Karpas-422 (cell line): ENCODE measurements at regions not wholly inside any gene's neighbourhood (a gene's known extent, or its start where the extent isn't known, plus 50 kb on each side); places are given as distances from the start of the nearest gene placed in this dataset.

ENCODE experiments used
- DNase-seq: peaks from one replicate; pipeline ENCODE4 v3.0.0-alpha.2; 2015
- H2AFZ ChIP-seq: fragments of 200-600 bp; sonication (generic); 2 replicates; pipeline ENCODE4 v1.6.1; 2014; ENCODE audit warnings: antibody characterized with exemption, low read length, mixed read lengths
- H3K27ac ChIP-seq: fragments of 200-600 bp; sonication (generic); 2 replicates; pipeline ENCODE4 v1.5.1; 2014; ENCODE audit warnings: mild to moderate bottlenecking, low read length, moderate library complexity
- H3K27me3 ChIP-seq: fragments of 200-600 bp; sonication (generic); 2 replicates; pipeline ENCODE4 v1.6.1; 2014; ENCODE audit warnings: low read length, mixed read lengths
- H3K36me3 ChIP-seq: fragments of 200-600 bp; sonication (generic); 2 replicates; pipeline ENCODE4 v1.6.1; 2014; ENCODE audit warnings: low read length, mixed read lengths; ENCODE audit not compliant: insufficient read depth
- H3K4me1 ChIP-seq: fragments of 200-600 bp; sonication (generic); 2 replicates; pipeline ENCODE4 v1.6.1; 2014; ENCODE audit warnings: mild to moderate bottlenecking, low read length, mixed read lengths
- H3K4me2 ChIP-seq: fragments of 200-600 bp; sonication (generic); 2 replicates; pipeline ENCODE4 v1.6.1; 2014; ENCODE audit warnings: low read length, low read depth, mild to moderate bottlenecking; ENCODE audit not compliant: poor library complexity, severe bottlenecking
- H3K4me3 ChIP-seq: fragments of 200-600 bp; sonication (generic); 2 replicates; pipeline ENCODE4 v1.5.1; 2014; ENCODE audit warnings: mild to moderate bottlenecking, antibody characterized with exemption, low read length, mixed read lengths
- H3K79me2 ChIP-seq: fragments of 200-600 bp; sonication (generic); 2 replicates; pipeline ENCODE4 v1.6.1; 2014; ENCODE audit warnings: mild to moderate bottlenecking, low read length, mixed read lengths
- H3K9ac ChIP-seq: fragments of 200-600 bp; sonication (generic); 2 replicates; pipeline ENCODE4 v1.6.0; 2014; ENCODE audit warnings: low read length
- H3K9me2 ChIP-seq: fragments of 200-600 bp; sonication (generic), shearing (Covaris generic); replicated peaks from 2 replicates; pipeline ENCODE4 v1.6.0; 2014; ENCODE audit warnings: mild to moderate bottlenecking, low read length, moderate library complexity; ENCODE audit not compliant: insufficient read depth
- H3K9me3 ChIP-seq: fragments of 300-700, 200-600 bp; sonication (generic); 2 replicates; pipeline ENCODE4 v1.6.1; 2014; ENCODE audit warnings: low read length, mixed read lengths
- H4K20me1 ChIP-seq: fragments of 200-600 bp; sonication (generic); 2 replicates; pipeline ENCODE4 v1.6.1; 2014; ENCODE audit warnings: mild to moderate bottlenecking, antibody characterized with exemption, low read length, low read depth; ENCODE audit not compliant: insufficient read depth

DNA sequence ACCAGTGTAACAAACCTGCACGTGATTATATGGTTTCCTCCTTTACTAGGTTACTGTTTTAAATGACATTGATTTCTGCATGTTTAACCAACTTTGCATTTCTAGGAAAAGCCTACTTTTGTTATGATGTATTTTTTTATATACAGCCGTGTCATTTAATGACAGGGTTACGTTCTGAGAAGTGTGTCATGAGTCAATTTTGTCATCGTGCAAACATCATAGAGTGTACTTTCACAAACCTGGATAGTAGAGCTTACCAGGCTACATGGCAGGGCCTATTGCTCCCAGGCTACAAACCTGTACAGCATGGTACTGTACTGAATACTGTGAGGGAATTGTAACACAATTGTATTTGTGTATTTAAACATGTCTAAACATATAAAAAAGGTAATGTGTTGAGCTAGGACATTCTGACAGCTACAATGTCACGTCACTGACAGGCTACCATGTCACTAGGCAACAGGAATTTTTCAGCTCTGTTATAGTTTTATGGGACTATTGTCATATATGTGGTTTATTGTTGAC, 205.3 kb downstream of the PRL start:
- H2AFZ ChIP-seq, result no peak overlapping the region
- no peaks in the 10 kb centered on the region for H3K79me2 ChIP-seq
- no peaks in the 10 kb centered on the region for H3K27me3 ChIP-seq
- no peak overlapping the region for H3K9ac ChIP-seq
- H3K4me2 ChIP-seq, result no peak overlapping the region
- no peak overlapping the region for H3K4me3 ChIP-seq
- H3K4me1 ChIP-seq, result no peaks in the 10 kb centered on the region
- no peak overlapping the region for H3K27ac ChIP-seq
- no peaks in the 10 kb centered on the region for H3K36me3 ChIP-seq
- no peaks in the 10 kb centered on the region for H3K9me3 ChIP-seq
- H4K20me1 ChIP-seq, result no peaks in the 10 kb centered on the region
- H3K9me2 ChIP-seq, result no peaks in the 10 kb centered on the region
- DNase-seq, result no peak

DNA sequence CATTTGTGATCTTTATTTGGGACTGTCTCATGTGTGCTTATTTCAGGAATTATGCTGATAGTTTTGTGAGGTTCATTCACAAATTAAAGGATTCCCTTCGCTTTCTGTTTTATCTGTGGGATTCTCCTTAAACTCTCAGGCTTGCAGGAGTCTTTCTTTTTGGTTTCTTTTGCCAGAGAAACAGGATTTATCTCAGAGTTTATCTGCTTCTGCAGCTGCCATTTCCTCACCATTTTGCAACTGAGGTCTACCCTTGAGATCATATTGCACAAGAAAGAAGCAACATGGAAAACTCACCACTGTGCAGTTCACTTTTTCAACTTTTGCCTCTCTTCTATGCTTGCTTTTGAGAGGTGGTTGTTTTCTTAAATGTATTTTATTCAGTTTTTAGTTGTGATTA, 201.0 kb downstream of the PRL start:
- H3K4me2 ChIP-seq, result no peak overlapping the region
- H3K4me3 ChIP-seq, result no peak overlapping the region
- no peak overlapping the region for H3K27ac ChIP-seq
- no peaks in the 10 kb centered on the region for H3K27me3 ChIP-seq
- no peaks in the 10 kb centered on the region for H3K4me1 ChIP-seq
- H2AFZ ChIP-seq, result no peak overlapping the region
- no peaks in the 10 kb centered on the region for H4K20me1 ChIP-seq
- DNase-seq, result no peak
- H3K79me2 ChIP-seq, result no peaks in the 10 kb centered on the region
- no peaks in the 10 kb centered on the region for H3K9me2 ChIP-seq
- no peak overlapping the region for H3K9ac ChIP-seq
- H3K36me3 ChIP-seq, result no peaks in the 10 kb centered on the region
- H3K9me3 ChIP-seq, result no peaks in the 10 kb centered on the region

DNA sequence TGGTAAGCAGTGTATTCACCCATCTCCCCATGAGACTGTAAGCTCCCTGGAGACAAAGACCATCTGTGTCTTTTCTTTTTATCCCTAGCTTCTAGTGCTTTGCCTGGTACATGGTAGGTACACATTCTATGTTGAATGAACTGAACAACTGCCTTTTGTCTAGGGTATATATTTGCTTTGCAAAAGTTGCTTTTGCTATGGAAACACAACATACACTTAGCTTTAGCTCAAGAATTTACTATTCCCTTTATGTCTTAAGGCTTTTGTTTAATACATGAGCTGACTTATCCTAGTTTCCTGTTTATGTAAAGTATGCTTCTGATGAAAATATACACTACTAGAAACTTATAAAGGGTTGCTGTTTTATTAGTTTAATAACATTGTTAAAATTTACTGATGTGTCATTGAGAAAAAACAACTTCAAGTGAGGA, 198.2 kb downstream of the PRL start:
- H3K36me3 ChIP-seq, result no peaks in the 10 kb centered on the region
- H3K27me3 ChIP-seq, result no peaks in the 10 kb centered on the region
- no peaks in the 10 kb centered on the region for H3K9me2 ChIP-seq
- no peak overlapping the region for H3K4me3 ChIP-seq
- no peaks in the 10 kb centered on the region for H4K20me1 ChIP-seq
- H3K27ac ChIP-seq, result no peak overlapping the region
- no peaks in the 10 kb centered on the region for H3K9me3 ChIP-seq
- H3K9ac ChIP-seq, result no peak overlapping the region
- no peak for DNase-seq
- H3K4me2 ChIP-seq, result no peak overlapping the region
- no peaks in the 10 kb centered on the region for H3K79me2 ChIP-seq
- no peaks in the 10 kb centered on the region for H3K4me1 ChIP-seq
- H2AFZ ChIP-seq, result no peak overlapping the region

DNA sequence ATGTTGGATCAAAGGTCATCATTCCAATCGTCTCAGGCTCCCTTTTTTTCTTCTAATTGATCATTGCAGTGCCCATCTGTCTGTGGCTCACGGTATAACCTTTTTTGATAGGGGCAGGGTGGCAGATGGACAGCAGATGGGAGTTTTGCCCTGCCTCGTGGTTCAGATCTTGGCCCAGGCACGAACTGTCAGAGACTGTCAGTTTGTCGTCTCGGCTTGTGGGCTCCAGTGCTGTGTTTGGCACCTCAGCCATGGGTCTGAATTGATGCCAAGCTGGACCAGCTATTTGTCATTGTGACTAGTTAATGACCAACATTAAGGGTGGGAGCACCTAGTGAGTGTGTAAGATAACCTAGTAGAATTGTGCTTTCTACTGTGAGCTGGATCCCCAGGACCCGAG, 197.6 kb downstream of the PRL start:
- no peaks in the 10 kb centered on the region for H3K9me3 ChIP-seq
- no peak overlapping the region for H2AFZ ChIP-seq
- no peaks in the 10 kb centered on the region for H3K79me2 ChIP-seq
- H3K27me3 ChIP-seq, result no peaks in the 10 kb centered on the region
- H3K27ac ChIP-seq, result no peak overlapping the region
- no peak for DNase-seq
- no peak overlapping the region for H3K4me3 ChIP-seq
- H3K9ac ChIP-seq, result no peak overlapping the region
- no peaks in the 10 kb centered on the region for H3K4me1 ChIP-seq
- no peak overlapping the region for H3K4me2 ChIP-seq
- H3K9me2 ChIP-seq, result no peaks in the 10 kb centered on the region
- H4K20me1 ChIP-seq, result no peaks in the 10 kb centered on the region
- no peaks in the 10 kb centered on the region for H3K36me3 ChIP-seq

DNA sequence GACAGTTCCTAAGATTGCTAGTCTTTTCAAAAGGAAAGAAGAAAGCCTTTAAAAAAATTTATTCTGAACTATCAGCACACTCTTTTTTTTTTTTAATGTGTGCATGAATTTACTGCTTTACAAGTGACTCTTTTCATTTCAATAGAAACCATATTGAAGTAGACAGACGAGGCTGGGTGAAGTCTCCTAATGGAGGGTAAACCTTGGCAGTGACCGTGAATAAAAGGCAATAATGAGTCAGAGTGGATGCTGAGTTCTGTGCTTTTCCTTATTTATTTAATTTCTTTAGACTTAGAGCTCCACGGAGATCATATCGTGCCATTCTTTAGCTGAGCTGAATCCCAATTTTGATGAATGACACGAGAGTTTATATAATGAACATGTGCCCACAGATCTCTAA, 196.9 kb downstream of the PRL start:
- Histone ChIP-seq H3K79me2 (no peaks in the 10 kb centered on the region), H2AFZ (no peak overlapping the region), H3K4me2 (no peak overlapping the region), H4K20me1 (no peaks in the 10 kb centered on the region), H3K27ac (no peak overlapping the region), H3K9me2 (no peaks in the 10 kb centered on the region), H3K36me3 (no peaks in the 10 kb centered on the region), H3K9ac (no peak overlapping the region), H3K4me3 (no peak overlapping the region), H3K4me1 (no peaks in the 10 kb centered on the region), H3K27me3 (no peaks in the 10 kb centered on the region), H3K9me3 (no peaks in the 10 kb centered on the region)
- DNase-seq, result no peak

DNA sequence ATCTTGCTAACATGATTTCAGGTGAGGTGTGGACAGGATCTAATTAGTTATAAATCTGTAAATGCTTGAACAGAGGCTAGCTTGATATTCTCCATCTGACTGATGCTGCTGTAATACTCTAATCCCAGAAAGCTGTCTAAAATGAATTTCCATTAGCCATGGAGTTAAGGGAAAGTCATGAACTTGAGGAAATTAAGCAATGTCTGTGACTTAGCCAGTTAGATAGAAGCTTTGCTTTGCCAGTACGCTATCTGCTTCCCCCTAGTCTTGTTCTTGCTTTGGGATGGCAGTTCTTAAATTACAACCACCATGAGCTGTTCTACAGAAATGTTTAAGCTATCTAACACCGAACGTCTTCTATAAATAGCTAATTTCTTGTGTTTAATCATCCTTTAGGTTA, 195.7 kb downstream of the PRL start:
- Histone ChIP-seq H3K4me3 (no peak overlapping the region), H2AFZ (no peak overlapping the region), H3K36me3 (no peaks in the 10 kb centered on the region), H4K20me1 (no peaks in the 10 kb centered on the region), H3K27ac (no peak overlapping the region), H3K9me3 (no peaks in the 10 kb centered on the region), H3K79me2 (no peaks in the 10 kb centered on the region), H3K4me1 (no peaks in the 10 kb centered on the region), H3K9me2 (no peaks in the 10 kb centered on the region), H3K27me3 (no peaks in the 10 kb centered on the region), H3K9ac (no peak overlapping the region), H3K4me2 (no peak overlapping the region)
- no peak for DNase-seq

DNA sequence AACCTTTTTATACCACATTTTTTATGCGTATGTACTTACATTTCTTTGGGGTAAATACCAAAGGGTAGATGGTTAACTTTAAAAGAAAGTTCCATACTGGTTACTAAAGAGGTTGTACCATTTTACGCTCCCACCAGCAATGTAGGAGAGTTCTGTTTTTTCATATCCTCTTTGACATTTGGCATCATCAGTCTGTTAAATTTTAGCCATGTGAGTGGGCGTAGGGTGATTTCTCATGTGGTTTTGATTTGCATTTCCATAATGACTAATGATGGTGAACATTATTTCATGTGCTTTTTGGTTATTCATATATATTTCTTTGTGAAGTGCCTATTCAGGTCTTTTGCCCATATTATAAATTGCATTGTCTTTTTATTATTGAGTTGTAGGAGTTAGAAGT, 194.2 kb downstream of the PRL start:
- Histone ChIP-seq H2AFZ (no peak overlapping the region), H3K36me3 (no peaks in the 10 kb centered on the region), H4K20me1 (no peaks in the 10 kb centered on the region), H3K4me3 (no peak overlapping the region), H3K27me3 (no peaks in the 10 kb centered on the region), H3K79me2 (no peaks in the 10 kb centered on the region), H3K9me2 (no peaks in the 10 kb centered on the region), H3K27ac (no peak overlapping the region), H3K9me3 (no peaks in the 10 kb centered on the region), H3K4me1 (no peaks in the 10 kb centered on the region), H3K9ac (no peak overlapping the region), H3K4me2 (no peak overlapping the region)
- DNase-seq, result no peak

DNA sequence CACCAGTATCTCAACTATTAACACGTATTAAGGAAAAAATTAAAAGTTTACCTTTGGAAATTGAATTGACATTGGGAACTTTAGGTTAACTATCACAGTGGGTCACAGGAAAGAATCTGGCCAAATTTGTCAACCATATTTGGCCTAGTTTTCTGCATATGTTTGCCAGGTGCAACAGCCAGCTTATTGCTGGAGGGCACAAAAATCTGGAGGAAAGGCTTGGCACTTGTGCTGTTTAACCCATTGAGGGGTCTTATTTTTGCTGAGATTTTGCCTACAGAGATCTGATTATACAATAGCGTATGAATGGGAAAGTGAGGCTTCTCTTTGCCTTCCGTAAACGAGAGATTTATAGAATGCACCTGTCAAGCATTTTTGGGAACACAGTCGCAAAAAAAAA, 190.4 kb downstream of the PRL start:
- Histone ChIP-seq H3K9me2 (no peaks in the 10 kb centered on the region), H3K4me2 (no peak overlapping the region), H3K27ac (no peak overlapping the region), H3K4me1 (no peaks in the 10 kb centered on the region), H3K4me3 (no peak overlapping the region), H3K27me3 (no peaks in the 10 kb centered on the region), H3K9me3 (no peaks in the 10 kb centered on the region), H2AFZ (no peak overlapping the region), H3K36me3 (no peaks in the 10 kb centered on the region), H4K20me1 (no peaks in the 10 kb centered on the region), H3K79me2 (no peaks in the 10 kb centered on the region), H3K9ac (no peak overlapping the region)
- DNase-seq, result no peak

DNA sequence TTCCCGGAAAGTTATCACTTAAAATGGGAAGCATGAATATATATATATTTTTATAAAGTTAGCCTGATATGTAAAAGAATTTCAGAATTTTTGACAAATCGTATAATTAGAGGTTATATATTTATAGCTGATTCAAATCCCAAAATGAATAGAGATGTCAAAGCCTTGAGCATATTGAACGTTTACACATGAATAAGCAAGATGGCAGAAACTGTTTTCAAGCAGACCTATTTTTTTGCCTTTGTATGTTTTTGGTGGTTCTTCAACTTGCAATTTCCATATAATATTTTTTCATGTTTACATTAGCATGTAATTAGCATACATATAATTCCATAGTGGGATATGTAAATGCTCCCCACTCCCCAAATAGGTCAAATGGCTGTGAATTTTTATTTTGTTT, 189.9 kb downstream of the PRL start:
- Histone ChIP-seq H3K4me2 (no peak overlapping the region), H3K36me3 (no peaks in the 10 kb centered on the region), H3K27ac (no peak overlapping the region), H4K20me1 (no peaks in the 10 kb centered on the region), H2AFZ (no peak overlapping the region), H3K9ac (no peak overlapping the region), H3K4me1 (no peaks in the 10 kb centered on the region), H3K9me3 (no peaks in the 10 kb centered on the region), H3K79me2 (no peaks in the 10 kb centered on the region), H3K9me2 (no peaks in the 10 kb centered on the region), H3K4me3 (no peak overlapping the region), H3K27me3 (no peaks in the 10 kb centered on the region)
- DNase-seq, result no peak
